ENCODE measurements at regions not wholly inside any gene's neighbourhood (a gene's known extent, or its start where the extent isn't known, plus 50 kb on each side); places are given as distances from the start of the nearest gene placed in this dataset.

DNA sequence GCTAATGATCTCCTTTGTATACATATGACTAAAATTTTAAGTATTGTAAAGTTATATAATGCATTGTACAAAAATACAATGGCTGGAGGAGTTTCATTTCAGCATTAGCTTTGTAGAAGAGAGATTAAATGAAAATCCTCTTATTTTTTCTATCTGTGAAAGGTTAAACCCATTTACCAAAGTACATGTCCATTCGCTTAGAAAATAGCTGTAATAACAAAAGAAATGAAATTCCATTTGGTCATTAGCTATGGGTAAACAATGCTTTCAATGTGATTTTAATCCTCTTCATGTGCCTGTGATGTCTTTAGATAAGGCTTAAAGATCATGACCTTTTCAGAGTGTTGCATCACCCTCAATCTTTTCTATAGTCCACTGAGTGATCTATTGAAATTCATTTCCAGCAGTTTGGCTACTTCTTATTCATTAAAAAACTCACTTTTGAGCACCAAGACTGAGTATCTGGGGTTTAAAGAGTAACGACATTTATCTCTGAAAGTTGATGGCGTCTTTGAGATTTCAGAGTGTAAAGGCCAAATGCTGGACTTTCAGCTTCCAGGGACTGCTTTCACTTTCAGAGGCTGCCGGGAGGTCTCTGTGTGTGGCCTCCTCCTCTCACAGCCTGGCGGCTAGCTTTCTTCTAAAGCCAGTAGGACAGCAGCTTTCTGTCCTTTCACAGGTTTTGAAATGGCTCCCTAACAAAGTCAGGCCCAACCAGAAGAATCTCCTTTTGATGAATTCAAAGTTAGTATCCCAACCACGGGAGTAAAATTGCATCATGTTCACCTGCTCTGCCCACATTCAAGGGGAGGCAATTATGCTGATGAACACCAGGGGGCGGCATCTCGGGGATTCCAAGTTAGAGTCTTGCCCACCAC lies 701.4 kb upstream of the COBL start:
- TF ChIP-seq ZNF133 (tag by site-specific recombination; IDR thresholded peaks at IDR 0.05) (no peak), YY1 (tag by site-specific recombination; IDR thresholded peaks at IDR 0.05) (no peak), ZFP41 (tag by site-specific recombination; IDR thresholded peaks at IDR 0.05; ENCODE audit: borderline replicate concordance) (no peak), ZNF585B (tag by site-specific recombination; IDR thresholded peaks at IDR 0.05) (no peak), ZBTB8A (tag by site-specific recombination; IDR thresholded peaks at IDR 0.05) (no peak), ZNF670 (tag by site-specific recombination; IDR thresholded peaks at IDR 0.05; ENCODE audit: low read depth) (no peak), ZNF629 (tag by site-specific recombination; IDR thresholded peaks at IDR 0.05) (no peak), ZNF112 (tag by site-specific recombination; IDR thresholded peaks at IDR 0.05) (no peak), GLI2 (tag by site-specific recombination; IDR thresholded peaks at IDR 0.05; ENCODE audit: borderline replicate concordance, low read depth) (no peak)
- TF ChIP-seq, protein P1, sequence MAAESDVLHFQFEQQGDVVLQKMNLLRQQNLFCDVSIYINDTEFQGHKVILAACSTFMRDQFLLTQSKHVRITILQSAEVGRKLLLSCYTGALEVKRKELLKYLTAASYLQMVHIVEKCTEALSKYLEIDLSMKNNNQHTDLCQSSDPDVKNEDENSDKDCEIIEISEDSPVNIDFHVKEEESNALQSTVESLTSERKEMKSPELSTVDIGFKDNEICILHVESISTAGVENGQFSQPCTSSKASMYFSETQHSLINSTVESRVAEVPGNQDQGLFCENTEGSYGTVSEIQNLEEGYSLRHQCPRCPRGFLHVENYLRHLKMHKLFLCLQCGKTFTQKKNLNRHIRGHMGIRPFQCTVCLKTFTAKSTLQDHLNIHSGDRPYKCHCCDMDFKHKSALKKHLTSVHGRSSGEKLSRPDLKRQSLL (tag by site-specific recombination; IDR thresholded peaks at IDR 0.05), result no peak
- TF ChIP-seq, protein P2, sequence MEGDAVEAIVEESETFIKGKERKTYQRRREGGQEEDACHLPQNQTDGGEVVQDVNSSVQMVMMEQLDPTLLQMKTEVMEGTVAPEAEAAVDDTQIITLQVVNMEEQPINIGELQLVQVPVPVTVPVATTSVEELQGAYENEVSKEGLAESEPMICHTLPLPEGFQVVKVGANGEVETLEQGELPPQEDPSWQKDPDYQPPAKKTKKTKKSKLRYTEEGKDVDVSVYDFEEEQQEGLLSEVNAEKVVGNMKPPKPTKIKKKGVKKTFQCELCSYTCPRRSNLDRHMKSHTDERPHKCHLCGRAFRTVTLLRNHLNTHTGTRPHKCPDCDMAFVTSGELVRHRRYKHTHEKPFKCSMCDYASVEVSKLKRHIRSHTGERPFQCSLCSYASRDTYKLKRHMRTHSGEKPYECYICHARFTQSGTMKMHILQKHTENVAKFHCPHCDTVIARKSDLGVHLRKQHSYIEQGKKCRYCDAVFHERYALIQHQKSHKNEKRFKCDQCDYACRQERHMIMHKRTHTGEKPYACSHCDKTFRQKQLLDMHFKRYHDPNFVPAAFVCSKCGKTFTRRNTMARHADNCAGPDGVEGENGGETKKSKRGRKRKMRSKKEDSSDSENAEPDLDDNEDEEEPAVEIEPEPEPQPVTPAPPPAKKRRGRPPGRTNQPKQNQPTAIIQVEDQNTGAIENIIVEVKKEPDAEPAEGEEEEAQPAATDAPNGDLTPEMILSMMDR (tag by site-specific recombination; IDR thresholded peaks at IDR 0.05), result no peak
- TF ChIP-seq, protein P3, sequence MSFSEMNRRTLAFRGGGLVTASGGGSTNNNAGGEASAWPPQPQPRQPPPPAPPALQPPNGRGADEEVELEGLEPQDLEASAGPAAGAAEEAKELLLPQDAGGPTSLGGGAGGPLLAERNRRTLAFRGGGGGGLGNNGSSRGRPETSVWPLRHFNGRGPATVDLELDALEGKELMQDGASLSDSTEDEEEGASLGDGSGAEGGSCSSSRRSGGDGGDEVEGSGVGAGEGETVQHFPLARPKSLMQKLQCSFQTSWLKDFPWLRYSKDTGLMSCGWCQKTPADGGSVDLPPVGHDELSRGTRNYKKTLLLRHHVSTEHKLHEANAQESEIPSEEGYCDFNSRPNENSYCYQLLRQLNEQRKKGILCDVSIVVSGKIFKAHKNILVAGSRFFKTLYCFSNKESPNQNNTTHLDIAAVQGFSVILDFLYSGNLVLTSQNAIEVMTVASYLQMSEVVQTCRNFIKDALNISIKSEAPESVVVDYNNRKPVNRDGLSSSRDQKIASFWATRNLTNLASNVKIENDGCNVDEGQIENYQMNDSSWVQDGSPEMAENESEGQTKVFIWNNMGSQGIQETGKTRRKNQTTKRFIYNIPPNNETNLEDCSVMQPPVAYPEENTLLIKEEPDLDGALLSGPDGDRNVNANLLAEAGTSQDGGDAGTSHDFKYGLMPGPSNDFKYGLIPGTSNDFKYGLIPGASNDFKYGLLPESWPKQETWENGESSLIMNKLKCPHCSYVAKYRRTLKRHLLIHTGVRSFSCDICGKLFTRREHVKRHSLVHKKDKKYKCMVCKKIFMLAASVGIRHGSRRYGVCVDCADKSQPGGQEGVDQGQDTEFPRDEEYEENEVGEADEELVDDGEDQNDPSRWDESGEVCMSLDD (tag by site-specific recombination; IDR thresholded peaks at IDR 0.05), result no peak
- TF ChIP-seq, protein P4, sequence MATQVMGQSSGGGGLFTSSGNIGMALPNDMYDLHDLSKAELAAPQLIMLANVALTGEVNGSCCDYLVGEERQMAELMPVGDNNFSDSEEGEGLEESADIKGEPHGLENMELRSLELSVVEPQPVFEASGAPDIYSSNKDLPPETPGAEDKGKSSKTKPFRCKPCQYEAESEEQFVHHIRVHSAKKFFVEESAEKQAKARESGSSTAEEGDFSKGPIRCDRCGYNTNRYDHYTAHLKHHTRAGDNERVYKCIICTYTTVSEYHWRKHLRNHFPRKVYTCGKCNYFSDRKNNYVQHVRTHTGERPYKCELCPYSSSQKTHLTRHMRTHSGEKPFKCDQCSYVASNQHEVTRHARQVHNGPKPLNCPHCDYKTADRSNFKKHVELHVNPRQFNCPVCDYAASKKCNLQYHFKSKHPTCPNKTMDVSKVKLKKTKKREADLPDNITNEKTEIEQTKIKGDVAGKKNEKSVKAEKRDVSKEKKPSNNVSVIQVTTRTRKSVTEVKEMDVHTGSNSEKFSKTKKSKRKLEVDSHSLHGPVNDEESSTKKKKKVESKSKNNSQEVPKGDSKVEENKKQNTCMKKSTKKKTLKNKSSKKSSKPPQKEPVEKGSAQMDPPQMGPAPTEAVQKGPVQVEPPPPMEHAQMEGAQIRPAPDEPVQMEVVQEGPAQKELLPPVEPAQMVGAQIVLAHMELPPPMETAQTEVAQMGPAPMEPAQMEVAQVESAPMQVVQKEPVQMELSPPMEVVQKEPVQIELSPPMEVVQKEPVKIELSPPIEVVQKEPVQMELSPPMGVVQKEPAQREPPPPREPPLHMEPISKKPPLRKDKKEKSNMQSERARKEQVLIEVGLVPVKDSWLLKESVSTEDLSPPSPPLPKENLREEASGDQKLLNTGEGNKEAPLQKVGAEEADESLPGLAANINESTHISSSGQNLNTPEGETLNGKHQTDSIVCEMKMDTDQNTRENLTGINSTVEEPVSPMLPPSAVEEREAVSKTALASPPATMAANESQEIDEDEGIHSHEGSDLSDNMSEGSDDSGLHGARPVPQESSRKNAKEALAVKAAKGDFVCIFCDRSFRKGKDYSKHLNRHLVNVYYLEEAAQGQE (tag by site-specific recombination; IDR thresholded peaks at IDR 0.05), result no peak

All from HEK293 (cell line).